H9 (cell line): ENCODE measurements at regions not wholly inside any gene's neighbourhood (a gene's known extent, or its start where the extent isn't known, plus 50 kb on each side); places are given as distances from the start of the nearest gene placed in this dataset.

Source experiments
- DNase-seq: peaks from one replicate; pipeline ENCODE4 v3.0.0-alpha.2; 2017
- H2AFZ ChIP-seq: one replicate; pipeline ENCODE4 v1.6.1; 2013; ENCODE audit warnings: mild to moderate bottlenecking, low read length, control low read depth, moderate library complexity
- H2AK5ac ChIP-seq: 2 replicates; pipeline ENCODE4 v1.6.1; 2013; ENCODE audit warnings: low read length, control low read depth, mixed read lengths; ENCODE audit not compliant: insufficient read length
- H2BK120ac ChIP-seq: one replicate; pipeline ENCODE4 v1.6.1; 2013; ENCODE audit warnings: low read depth, mild to moderate bottlenecking, low read length, control low read depth, inconsistent platforms; ENCODE audit not compliant: poor library complexity, severe bottlenecking
- H2BK12ac ChIP-seq: 2 replicates; pipeline ENCODE4 v1.6.1; 2013; ENCODE audit warnings: low read length, control low read depth, mixed read lengths, low read depth; ENCODE audit not compliant: insufficient read length
- H2BK15ac ChIP-seq: 2 replicates; pipeline ENCODE4 v1.6.1; 2013; ENCODE audit warnings: low read depth, low read length, control low read depth
- H2BK20ac ChIP-seq: one replicate; pipeline ENCODE4 v1.6.1; 2013; ENCODE audit warnings: low read depth, mild to moderate bottlenecking, low read length, control low read depth, inconsistent platforms; ENCODE audit not compliant: poor library complexity, severe bottlenecking
- H2BK5ac ChIP-seq: 2 replicates; pipeline ENCODE4 v1.6.1; 2013; ENCODE audit warnings: low read length, control low read depth, mixed read lengths; ENCODE audit not compliant: insufficient read length
- H3K14ac ChIP-seq: 2 replicates; pipeline ENCODE4 v1.6.1; 2013; ENCODE audit warnings: low read length, control low read depth; ENCODE audit not compliant: insufficient read depth
- H3K18ac ChIP-seq: 2 replicates; pipeline ENCODE4 v1.6.1; 2013; ENCODE audit warnings: low read depth, mild to moderate bottlenecking, mixed read lengths, low read length, control low read depth; ENCODE audit not compliant: insufficient read length
- H3K23ac ChIP-seq: 2 replicates; pipeline ENCODE4 v1.6.1; 2013; ENCODE audit warnings: low read length, control low read depth, mixed read lengths, low read depth; ENCODE audit not compliant: insufficient read length
- H3K23me2 ChIP-seq: 2 replicates; pipeline ENCODE4 v1.6.1; 2013; ENCODE audit warnings: low read depth, mild to moderate bottlenecking, mixed read lengths, low read length, control low read depth; ENCODE audit not compliant: insufficient read length, poor library complexity, severe bottlenecking
- H3K27ac ChIP-seq: 2 replicates; pipeline ENCODE4 v1.5.1; 2013; ENCODE audit warnings: low read length, control low read depth, mixed read lengths, low read depth; ENCODE audit not compliant: insufficient read length
- H3K27me3 ChIP-seq: 2 replicates; pipeline ENCODE4 v1.6.1; 2013; ENCODE audit warnings: low read length, control low read depth, inconsistent platforms; ENCODE audit not compliant: insufficient read depth
- H3K4ac ChIP-seq: 2 replicates; pipeline ENCODE4 v1.6.1; 2013; ENCODE audit warnings: low read depth, mild to moderate bottlenecking, control low read depth, inconsistent platforms, low read length, moderate library complexity
- H3K4me1 ChIP-seq: 2 replicates; pipeline ENCODE4 v1.6.1; 2013; ENCODE audit warnings: low read length, control low read depth, inconsistent platforms; ENCODE audit not compliant: insufficient read depth
- H3K4me2 ChIP-seq: 2 replicates; pipeline ENCODE4 v1.6.1; 2013; ENCODE audit warnings: low read length, control low read depth, mixed read lengths; ENCODE audit not compliant: insufficient read length, insufficient read depth
- H3K56ac ChIP-seq: 2 replicates; pipeline ENCODE4 v1.6.1; 2013; ENCODE audit warnings: low read depth, mild to moderate bottlenecking, mixed read lengths, low read length, control low read depth; ENCODE audit not compliant: insufficient read length
- H3K79me1 ChIP-seq: 2 replicates; pipeline ENCODE4 v1.6.1; 2013; ENCODE audit warnings: low read depth, mild to moderate bottlenecking, moderate library complexity, low read length, control low read depth, inconsistent platforms; ENCODE audit not compliant: insufficient read depth, poor library complexity, severe bottlenecking
- H3K79me2 ChIP-seq: 2 replicates; pipeline ENCODE4 v1.6.1; 2013; ENCODE audit warnings: low read length, control low read depth, inconsistent platforms; ENCODE audit not compliant: insufficient read depth
- H3K9ac ChIP-seq: 2 replicates; pipeline ENCODE4 v1.6.1; 2013; ENCODE audit warnings: low read length, control low read depth, mixed read lengths; ENCODE audit not compliant: insufficient read length; ENCODE audit errors: extremely low read depth
- H3K9me3 ChIP-seq: one replicate; pipeline ENCODE4 v1.6.1; 2013; ENCODE audit warnings: low read depth, low read length, inconsistent platforms; ENCODE audit not compliant: control insufficient read depth
- H3T11ph ChIP-seq: one replicate; pipeline ENCODE4 v1.6.1; 2013; ENCODE audit warnings: mild to moderate bottlenecking, low read length, control low read depth, inconsistent platforms
- H4K20me1 ChIP-seq: one replicate; pipeline ENCODE4 v1.6.1; 2013; ENCODE audit not compliant: control insufficient read depth, insufficient read length, insufficient read depth
- H4K5ac ChIP-seq: 2 replicates; pipeline ENCODE4 v1.6.1; 2013; ENCODE audit warnings: low read depth, mild to moderate bottlenecking, mixed read lengths, low read length, control low read depth; ENCODE audit not compliant: insufficient read length
- H4K8ac ChIP-seq: replicated peaks from 2 replicates; pipeline ENCODE4 v1.6.1; 2013; ENCODE audit warnings: low read length, control low read depth, mixed read lengths, low read depth; ENCODE audit not compliant: insufficient read length
- H4K91ac ChIP-seq: 2 replicates; pipeline ENCODE4 v1.6.1; 2013; ENCODE audit warnings: low read depth, mild to moderate bottlenecking, moderate library complexity, mixed read lengths, low read length, control low read depth; ENCODE audit not compliant: insufficient read length
- H3K27ac Mint-ChIP-seq, 3 experiments: 2 replicates in 2 of 3; 3 replicates in 1 of 3; pipeline ENCODE4 v1.8.0; 2020 to 2021; ENCODE audit warnings: mixed read lengths in 3 of 3, mild to moderate bottlenecking in 1 of 3, moderate library complexity in 1 of 3
- H3K27me3 Mint-ChIP-seq: 2 replicates; pipeline ENCODE4 v1.8.0; 2021; ENCODE audit warnings: low read depth, mild to moderate bottlenecking, moderate library complexity, mixed read lengths
- H3K36me3 Mint-ChIP-seq, 3 experiments: 2 replicates in 2 of 3; 3 replicates in 1 of 3; pipeline ENCODE4 v1.8.0; 2020 to 2021; ENCODE audit warnings: low read depth in 3 of 3, mixed read lengths in 3 of 3; ENCODE audit not compliant: insufficient read depth in 1 of 3
- H3K4me1 Mint-ChIP-seq, 2 experiments: 2 replicates each; pipeline ENCODE4 v1.8.0; 2020; ENCODE audit warnings: mixed read lengths in 2 of 2
- H3K4me3 Mint-ChIP-seq, 2 experiments: 2 replicates in 1 of 2; 3 replicates in 1 of 2; pipeline ENCODE4 v1.8.0; 2020 to 2021; ENCODE audit warnings: mild to moderate bottlenecking in 2 of 2, mixed read lengths in 2 of 2, moderate library complexity in 1 of 2
- H3K9me3 Mint-ChIP-seq, 2 experiments: 2 replicates in 1 of 2; 3 replicates in 1 of 2; pipeline ENCODE4 v1.8.0; 2020; ENCODE audit warnings: mild to moderate bottlenecking in 2 of 2, mixed read lengths in 2 of 2, moderate library complexity in 1 of 2
- CTCF ChIP-seq: fragments of 200-600 bp; sonication (generic); conservative IDR thresholded peaks from 3 replicates; pipeline ENCODE4 v1.8.0; 2021; ENCODE audit warnings: antibody characterized with exemption, mild to moderate bottlenecking
- WGBS: extraction: QIAGEN DNeasy Blood & Tissue Kit; methylation state at CpG from one replicate; pipeline ENCODE4 v1.1.7; 2013; ENCODE audit warnings: missing lambda C conversion rate, low lambda C conversion rate, mixed read lengths; ENCODE audit not compliant: insufficient read length; ENCODE audit errors: extremely low coverage; 5-methylcytosine and 5-hydroxymethylcytosine counted together

DNA sequence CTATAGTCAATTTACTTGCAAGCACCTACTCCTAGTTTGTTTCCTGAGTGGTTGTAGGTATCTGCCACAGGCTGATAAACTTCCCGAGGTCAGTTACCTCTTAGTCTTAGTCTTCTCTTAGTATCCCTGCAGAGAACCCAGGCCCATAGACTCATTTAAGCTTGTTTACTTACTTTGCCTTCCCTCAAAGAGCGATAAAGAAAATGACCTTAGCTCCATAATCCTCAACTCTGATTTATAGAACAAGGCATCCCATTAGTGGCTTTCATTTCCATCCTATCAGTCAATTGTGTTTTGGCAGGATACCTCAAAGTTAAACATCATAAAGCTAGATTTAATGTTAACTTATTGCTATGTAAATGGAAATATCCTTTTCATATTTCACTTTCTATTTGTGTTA is 119.7 kb downstream of the UCHL5 start:
- H2AK5ac ChIP-seq = no peak overlapping the region
- no peak overlapping the region for H3K4me2 ChIP-seq
- H3K4ac ChIP-seq = no peak overlapping the region
- H3K9me3 Mint-ChIP-seq = no peaks in the 10 kb centered on the region
- H2AFZ ChIP-seq = no peak overlapping the region
- no peaks in the 10 kb centered on the region for H3K23me2 ChIP-seq
- H3K18ac ChIP-seq = no peak overlapping the region
- no CpG with 5 or more reads among the region's 2 CpGs for WGBS
- no peak overlapping the region for H3K27ac ChIP-seq
- no peak overlapping the region for H4K91ac ChIP-seq
- H2BK120ac ChIP-seq = no peak overlapping the region
- H3K23ac ChIP-seq = no peak overlapping the region
- H3K14ac ChIP-seq = no peak overlapping the region
- H4K8ac ChIP-seq = no peak overlapping the region
- no peak overlapping the region for H2BK12ac ChIP-seq
- H3K4me1 Mint-ChIP-seq = peaks cover 0 to 4% of the 10 kb centered on the region in 2 experiments; a peak in 2 of 4 replicates
- no peaks in the 10 kb centered on the region for H3K79me2 ChIP-seq
- no peaks in the 10 kb centered on the region for H3K4me1 ChIP-seq
- no peaks in the 10 kb centered on the region for H3K36me3 Mint-ChIP-seq
- no peak overlapping the region for H3T11ph ChIP-seq
- H3K9me3 ChIP-seq = no peaks in the 10 kb centered on the region
- no peak overlapping the region for H2BK20ac ChIP-seq
- no peak overlapping the region for H3K56ac ChIP-seq
- TF ChIP-seq CTCF = no peak
- no peak overlapping the region for H3K4me3 Mint-ChIP-seq
- no peaks in the 10 kb centered on the region for H3K27me3 ChIP-seq
- H3K79me1 ChIP-seq = no peaks in the 10 kb centered on the region
- H3K9ac ChIP-seq = no peak overlapping the region
- H3K27ac Mint-ChIP-seq = 0 out of 7 replicates have a peak overlapping the region, but pooled peaks of 1 of the 3 experiments have one; percentile 2
- DNase-seq = no peak
- H3K27me3 Mint-ChIP-seq = no peaks in the 10 kb centered on the region
- no peaks in the 10 kb centered on the region for H4K20me1 ChIP-seq
- H4K5ac ChIP-seq = no peak overlapping the region
- H2BK5ac ChIP-seq = no peak overlapping the region
- no peak overlapping the region for H2BK15ac ChIP-seq
